Activated CD8-positive, alpha-beta memory T cell treated with anti-CD3 and anti-CD28 coated beads, Interleukin-2, amount 50 U/mL, for 48 hours (primary cell): ENCODE measurements at regions not wholly inside any gene's neighbourhood (a gene's known extent, or its start where the extent isn't known, plus 50 kb on each side); places are given as distances from the start of the nearest gene placed in this dataset.

ENCODE experiments used
- DNase-seq: peaks from one replicate; pipeline ENCODE4 v3.0.0-alpha.2; 2020

DNA sequence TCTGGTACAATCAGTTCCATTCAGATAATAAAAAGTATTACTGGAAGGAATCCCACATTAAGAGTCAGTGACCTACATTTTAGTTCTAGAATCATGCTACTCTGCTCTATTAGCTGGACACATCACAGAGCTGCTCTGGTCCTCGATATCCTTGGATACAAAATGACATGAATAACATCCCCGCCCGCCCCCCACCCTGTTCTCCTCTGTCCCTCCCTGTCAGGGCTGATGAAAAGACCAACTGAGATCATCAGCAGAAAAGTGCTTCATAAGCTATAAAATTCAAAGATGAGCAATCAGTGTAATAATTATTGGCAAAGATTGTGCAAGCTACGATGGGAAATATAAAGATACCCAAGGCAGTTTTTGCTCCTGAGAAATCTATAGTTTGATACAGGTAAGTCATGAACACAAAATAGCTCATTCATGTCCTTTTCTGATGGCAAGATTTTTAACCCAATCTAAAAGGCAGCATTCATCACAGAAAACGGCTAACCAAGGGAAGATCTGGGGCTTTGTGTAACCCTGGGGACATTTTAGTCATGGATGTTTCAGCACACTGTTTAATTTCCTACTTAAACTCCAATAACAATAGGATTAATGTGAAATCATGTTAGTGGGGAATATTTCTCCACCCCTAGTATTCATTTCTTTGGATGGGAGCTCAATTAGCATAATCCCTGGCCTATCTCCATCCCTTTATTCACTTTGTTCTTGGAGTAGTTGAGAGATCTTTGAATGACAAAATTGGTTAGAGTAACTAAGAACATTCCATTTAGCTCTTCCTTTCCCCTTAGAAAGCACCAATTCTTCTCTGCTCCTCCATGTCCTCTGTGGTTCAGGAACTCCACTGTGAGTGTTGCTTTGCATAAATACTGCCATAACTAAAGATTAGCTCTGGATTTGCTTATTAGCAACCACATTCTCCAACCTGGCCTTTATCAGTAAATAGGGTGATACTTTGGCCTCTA lies 459.4 kb upstream of the GRIA1 start:
- no peak for DNase-seq

DNA sequence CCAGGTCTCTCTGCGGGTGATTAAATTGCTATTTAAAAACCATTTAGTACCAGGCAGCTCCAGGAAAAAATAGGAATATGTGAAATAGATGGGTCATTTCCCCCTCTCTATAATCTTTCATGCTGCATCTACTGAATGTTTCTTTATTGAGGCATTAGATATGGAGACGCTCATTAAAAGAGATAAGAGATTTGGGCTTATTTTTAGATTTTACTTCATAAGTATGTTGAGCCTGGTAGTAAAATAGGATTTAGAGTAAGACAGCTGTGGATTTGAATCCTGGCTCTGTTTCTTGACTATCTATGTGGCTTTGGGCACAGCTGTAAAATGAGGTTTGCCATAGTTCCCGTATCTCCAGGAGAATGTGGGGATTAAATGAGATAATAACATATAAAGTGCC lies 451.0 kb upstream of the GRIA1 start:
- no peak for DNase-seq

DNA sequence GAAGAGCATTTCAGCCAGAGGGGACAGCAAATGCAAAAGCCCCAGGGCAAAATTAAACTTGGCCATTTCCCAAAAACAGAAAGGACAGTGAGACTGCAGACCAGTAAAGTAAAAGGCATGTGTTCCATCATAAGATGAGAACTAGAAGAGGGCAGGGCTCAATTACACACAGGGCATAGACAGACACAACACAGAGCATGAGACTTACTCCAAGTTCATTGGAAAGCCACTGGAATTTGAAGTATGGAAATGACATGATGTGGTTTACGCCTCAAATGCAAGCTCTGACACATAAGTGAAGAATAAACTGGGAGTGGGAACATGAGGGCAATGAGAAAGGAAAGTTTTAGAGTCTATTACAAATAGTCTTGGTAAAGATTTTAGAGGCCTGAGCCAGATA lies 446.6 kb upstream of the GRIA1 start:
- DNase-seq, result no peak

DNA sequence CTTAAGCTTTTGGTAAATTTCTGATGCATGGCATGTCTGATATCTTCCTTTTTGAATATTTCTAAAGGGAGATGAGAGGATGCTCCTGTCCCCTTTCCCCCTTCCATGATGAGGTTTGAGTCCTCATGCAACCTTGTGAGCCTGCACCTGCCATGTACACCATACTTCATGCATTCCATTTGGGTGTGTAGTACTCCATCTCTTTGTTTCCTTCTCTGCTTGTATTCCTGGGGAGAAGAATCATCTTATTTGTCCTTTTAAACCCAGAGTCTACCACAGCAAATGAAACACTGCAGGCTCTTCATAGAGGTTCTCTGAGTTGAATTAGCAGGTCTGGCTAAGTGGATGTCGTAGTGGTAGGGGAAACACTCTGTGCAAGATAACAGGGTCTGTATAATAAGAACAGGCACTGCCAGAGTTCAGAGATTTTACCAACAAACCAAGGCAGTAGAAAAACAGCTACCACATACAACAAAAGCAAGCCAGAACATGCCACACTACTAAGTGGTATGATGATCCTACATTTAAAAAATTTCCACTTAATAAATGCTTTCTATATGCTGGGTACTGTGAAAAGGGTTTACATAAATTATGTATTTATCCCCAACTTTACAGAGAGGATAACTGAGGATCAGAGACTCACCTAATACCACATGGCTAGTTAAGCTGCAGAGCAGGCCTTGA lies 439.8 kb upstream of the GRIA1 start:
- no peak for DNase-seq

DNA sequence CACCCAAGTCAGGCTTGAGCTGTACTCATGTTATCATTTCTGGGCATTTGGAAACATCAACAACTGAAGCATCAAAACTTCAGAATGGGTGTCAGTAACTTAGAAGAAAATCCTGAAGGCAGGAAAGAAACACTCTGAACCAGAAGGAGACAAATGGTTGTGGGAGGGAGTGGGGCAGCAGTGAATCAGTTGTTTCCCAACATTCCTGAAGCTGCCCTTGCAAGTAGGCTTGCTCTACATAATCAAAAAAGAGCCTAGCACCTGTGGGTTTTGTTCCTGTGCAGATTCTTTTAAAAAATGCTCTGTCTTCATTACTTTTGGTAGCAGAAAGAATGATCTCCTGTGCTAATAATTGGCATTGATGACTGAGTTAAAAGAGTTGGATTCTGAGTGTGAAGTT lies 424.2 kb upstream of the GRIA1 start:
- no peak for DNase-seq

DNA sequence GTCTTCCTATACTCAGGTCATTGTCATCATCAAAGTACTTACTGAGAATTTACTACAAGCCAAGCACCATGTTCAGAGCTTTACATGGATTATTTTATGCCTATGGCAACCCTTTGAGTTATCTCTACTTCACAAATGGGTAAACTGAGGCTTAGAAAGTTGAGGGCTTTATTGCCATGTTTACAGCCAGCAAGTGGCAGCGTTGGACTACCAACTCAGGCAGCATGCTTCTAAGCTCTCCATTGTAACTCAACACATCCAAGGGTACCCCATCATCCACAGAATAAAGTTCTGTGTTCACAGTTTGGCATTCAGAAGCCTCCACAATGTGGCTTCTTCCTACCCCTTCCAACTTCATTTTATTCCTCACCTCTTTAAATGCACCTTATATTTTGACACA lies 422.6 kb upstream of the GRIA1 start:
- no peak for DNase-seq

DNA sequence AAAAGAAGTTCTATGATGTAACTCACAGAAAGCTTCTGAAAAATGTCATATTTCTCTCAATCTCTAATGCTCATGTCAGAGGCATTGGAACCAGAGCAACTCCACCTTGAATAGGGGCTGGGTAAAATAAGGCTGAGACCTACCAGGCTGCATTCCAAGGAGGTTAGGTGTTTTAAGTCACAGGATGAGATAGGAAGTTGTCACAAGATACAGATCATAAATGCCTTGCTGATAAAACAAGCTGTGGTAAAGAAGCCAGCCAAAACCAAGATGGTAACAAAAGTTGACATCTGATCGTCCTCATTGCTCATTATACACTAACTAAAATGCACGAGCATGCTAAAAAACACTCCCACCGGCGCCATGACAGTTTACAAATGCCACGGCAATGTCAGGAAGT lies 411.1 kb upstream of the GRIA1 start:
- no peak for DNase-seq

DNA sequence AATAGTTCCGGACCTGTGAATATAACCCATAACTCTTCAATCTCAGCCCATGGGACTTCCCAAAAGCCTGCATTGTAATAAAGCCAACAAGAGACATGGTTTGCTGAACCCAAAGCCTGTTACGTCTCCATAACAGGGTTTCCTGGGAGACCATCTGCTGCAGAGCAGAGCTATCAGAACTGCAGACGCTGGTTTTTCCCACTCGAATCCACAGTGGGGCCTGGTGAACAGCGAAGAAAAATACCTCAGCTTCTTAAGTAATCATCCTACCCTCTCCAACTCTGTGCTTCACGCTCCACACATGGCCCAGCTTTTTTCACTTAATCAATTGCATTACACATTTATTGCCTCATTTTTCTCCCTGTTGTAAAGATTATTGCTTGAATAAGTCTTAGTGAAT lies 409.5 kb upstream of the GRIA1 start:
- no peak for DNase-seq

DNA sequence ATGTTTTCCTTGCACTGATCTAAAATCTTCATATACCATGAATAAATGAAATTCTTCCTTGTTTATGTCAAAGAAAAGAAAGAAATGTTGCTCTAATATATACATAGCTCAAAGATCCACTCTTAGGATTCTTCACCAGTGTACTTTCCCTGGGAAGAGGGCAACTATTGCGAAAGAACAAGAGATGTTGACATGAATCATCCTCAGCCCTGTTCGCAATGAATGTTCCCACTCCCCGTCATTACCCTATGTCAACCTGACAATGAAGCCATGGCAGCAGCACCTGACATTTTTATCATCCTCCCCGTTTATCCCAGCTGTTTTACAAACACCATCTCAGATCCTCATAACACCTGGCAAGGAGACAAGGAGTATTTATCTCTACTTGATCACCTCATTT lies 409.1 kb upstream of the GRIA1 start:
- no peak for DNase-seq

DNA sequence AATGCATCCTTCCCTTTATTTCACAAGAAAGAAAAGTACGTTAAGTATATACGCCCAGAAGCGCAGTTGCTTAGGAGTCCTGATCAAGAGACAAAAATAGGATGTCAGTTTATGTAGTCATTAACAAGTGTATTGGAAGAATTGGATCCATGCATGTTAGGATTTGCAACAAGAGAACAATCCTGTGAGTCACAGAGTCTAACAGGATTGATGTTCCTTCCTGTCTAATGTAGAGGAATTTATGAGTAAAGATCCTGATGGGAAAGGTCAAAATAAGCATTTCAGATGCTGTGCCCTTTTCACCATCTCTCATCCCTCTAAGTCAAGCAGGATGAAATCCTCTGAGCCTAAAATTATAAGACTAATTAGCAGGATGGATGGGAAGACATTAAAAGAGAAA lies 406.0 kb upstream of the GRIA1 start:
- no peak for DNase-seq

DNA sequence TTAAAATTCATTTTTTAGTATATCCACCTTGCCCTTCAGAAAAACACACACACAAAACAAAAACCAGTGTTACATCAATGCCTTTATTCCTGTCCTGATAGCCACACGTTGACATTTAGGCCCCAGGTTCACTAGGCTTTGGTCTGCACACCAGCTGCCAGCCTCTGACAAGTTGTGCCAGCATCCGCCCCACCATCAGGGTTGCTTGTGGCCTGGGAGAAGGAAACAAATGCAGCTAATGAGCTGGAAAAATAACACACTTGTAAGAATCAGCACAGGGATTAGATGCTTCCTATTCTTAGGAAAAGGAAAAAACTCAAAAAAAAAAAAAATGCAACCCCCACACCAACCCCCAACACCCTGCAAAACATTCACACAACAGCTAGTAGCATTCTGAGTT lies 404.0 kb upstream of the GRIA1 start:
- no peak for DNase-seq

DNA sequence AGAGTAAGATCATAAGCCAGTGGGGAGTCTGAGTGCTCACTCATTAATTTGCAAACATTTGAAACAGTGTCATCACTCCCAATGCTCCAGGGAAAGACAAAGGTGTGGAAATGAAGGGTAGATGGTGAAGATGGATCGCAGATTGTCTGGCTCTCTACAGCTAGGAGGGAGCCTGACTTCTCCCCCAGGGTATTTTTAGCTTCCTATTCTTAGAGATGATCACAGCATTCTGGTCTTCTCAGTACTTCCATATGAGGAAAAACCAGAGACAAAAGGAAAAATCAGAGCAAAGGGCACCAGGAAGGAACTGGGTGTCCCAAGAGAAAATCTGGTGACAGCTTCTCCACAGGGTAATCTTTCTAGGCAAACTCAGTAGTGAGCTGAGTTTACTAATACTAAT lies 401.9 kb upstream of the GRIA1 start:
- DNase-seq, result no peak

DNA sequence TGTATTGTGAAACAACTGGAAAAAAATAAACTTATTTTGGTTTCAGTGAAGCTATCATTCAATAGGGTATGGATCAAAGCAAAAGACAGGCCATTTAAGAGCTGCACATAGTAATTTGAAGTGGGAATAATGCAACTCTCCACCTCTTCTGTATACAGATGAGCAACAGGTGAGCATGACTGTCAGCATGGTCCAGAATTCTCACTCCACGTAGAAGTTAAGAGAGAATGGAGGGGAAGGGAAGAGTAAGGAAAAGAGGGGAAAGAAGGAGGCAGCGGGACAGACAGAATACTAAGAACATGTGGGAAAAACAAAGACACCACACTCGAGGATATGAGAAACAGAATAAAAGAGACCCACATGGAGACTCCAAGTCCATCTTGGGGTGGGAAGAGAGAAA lies 396.1 kb upstream of the GRIA1 start:
- no peak for DNase-seq

DNA sequence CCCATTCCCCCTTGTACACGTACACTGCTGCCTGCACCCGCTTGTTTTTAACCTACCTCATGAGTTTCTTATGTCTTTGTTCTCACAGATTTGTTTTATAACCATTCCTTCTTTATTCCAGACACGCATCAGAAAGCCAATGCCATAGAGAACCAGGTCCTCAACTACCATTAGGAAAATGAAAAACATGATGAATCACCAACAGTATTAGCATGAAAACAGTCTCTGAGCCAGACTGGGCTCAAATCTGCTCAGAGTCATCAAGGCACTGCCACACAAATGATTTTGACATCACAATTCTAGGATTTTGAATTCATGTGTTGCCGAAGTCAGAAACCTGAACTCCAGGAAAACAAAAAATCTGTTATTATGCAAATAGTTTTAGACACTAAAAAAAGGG lies 394.1 kb upstream of the GRIA1 start:
- DNase-seq, result no peak

DNA sequence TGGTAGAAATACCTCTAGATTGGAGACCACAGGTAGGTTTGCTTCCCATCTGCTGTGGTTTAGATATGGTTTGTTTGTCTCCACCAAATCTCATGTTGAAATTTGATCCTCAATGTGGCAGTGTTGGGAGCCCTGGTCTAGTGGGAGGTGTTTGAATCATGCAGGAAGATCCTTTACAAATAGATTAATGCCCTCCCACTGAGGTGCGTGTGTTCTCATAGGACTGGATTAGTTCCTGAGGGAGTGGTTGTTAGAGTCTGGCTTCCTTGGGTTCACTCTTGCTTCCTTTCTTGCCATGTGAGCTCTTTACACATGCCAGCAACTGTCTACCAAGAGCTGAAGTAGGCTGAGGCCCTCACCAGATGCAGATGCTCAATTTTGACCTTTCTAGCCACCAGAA lies 391.1 kb upstream of the GRIA1 start:
- no peak for DNase-seq

DNA sequence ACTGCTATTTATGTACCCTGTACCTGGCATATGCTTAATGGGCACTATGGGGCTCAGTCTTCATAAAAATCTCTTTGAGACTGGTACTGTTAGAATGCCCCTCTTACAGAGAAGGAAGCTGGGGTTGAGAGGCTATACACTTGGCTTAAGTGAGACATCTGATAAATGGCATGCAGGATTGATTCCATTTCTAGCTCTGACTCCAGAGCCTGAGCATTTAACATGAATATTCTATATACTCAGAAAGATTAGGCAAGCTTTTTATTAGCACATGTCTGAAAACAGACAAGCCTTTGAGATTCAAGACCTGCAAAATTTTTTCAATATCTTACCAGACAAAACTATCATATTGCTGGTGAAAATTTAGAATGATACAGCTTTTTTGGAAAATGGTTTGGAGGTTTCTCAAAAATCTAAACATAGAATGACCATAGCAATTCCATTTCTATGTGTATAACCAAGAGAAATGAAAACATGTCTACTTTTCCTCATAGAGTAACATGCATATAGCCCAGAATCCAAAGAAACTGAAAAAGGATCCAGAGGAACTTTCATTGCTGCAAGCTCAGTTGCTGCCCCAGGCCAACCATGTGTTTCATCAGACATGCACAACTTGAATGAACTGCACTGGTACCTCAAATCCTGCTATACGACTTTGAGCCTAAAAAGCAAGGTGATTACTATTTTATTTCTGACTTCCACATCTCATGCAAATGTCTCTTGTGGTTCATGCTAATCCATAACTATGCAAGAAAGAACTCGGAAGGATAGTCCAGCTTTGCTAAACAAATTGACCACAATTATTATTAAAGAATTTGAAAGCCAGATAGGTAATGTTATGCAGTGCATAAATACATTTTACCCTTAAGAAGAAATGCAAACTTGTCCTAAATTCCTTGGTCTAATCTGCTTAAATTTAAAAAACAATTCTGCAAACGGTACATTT lies 389.0 kb upstream of the GRIA1 start:
- no peak for DNase-seq

DNA sequence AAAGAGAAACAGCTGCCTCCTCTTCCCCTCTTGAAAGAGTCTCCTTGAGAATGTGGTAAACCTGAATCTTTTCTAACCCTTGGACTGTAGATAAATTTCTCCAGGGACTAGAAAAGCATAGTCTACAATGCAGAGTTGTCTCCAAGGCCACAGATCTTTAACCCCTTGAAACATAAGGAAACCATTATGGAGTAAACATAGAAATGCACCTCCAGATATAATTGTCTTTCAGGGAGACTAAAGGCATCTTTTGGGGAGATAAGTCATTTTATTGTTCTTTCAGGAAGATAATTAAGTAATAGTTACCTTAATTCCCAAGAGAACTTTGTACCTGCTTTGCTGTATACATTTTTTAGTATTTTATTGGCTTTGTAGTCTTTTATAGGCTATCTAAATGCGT lies 373.6 kb upstream of the GRIA1 start:
- no peak for DNase-seq

DNA sequence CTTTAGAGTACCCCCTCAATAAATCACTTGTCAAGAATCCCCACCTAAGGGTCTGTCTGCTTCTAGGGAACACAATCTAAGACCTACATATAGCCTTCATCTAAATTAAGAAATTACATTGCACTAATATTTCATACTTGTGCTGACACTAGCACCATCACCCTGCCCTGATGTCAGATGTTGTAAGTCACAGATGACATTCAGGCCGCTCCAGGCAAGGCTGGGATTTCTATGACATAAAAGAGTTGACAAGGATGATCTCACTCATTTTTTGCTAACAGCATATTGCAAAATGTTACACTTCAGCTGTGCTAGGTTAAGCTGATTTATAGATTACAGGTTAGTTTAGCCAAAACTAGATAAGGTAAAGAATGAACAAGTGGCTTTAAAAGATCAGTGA lies 372.5 kb upstream of the GRIA1 start:
- DNase-seq, result no peak

DNA sequence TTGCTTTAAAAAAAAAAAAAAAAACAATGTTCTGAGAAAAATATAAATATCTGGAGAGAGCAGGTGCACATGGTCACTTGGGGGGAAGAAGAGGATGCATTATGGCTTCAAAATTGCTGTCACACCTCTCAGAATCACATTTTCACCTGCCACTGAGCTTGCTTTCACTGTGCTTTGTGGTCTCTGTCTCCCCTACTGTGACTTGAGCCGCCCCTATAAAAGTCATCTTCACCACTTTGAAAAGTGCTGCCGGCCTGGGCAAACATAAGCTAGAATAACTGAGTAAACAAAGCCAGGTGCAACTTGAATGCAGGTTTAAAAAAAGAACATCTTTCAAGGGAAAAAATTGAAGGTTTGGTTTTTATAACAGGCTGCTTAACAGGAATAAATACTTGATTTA lies 368.1 kb upstream of the GRIA1 start:
- DNase-seq, result no peak

DNA sequence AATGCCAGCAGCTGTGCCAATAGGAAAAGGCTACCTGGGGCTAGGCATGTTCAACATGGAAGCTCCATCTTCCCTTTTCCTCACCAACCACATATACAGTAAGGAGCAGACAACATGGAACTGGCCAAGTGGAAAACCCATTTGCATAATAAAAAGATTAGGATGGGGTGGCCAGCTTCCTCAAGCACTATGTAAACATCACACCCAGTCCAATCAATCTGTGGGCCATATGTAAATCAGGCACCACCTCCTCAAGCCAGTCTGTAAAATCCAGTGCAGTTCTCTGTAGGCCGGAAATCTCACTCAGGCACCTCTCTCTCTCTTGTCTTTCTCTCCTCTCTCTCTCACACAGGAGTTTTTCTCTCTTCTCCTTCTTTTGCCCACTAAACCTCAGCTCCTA lies 360.2 kb upstream of the GRIA1 start:
- no peak for DNase-seq

DNA sequence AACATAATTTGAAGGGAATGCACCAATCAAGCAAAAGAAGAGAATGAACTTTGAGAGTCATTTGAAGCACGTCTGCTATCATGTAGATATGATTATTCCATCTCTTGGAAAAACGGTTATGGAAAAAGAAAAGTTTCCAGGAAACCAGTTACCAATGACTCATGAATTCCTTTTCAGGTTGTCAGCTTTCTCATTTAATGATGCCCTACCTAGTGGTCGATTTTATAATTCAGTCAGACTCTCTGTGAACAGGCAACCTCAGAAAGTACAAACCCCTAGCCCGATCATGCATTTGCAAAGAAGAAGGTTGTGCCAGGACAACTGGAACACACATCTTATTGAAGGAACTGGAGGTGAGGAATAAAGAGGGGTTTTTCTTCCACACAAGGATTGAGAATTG lies 355.1 kb upstream of the GRIA1 start:
- DNase-seq, result no peak

DNA sequence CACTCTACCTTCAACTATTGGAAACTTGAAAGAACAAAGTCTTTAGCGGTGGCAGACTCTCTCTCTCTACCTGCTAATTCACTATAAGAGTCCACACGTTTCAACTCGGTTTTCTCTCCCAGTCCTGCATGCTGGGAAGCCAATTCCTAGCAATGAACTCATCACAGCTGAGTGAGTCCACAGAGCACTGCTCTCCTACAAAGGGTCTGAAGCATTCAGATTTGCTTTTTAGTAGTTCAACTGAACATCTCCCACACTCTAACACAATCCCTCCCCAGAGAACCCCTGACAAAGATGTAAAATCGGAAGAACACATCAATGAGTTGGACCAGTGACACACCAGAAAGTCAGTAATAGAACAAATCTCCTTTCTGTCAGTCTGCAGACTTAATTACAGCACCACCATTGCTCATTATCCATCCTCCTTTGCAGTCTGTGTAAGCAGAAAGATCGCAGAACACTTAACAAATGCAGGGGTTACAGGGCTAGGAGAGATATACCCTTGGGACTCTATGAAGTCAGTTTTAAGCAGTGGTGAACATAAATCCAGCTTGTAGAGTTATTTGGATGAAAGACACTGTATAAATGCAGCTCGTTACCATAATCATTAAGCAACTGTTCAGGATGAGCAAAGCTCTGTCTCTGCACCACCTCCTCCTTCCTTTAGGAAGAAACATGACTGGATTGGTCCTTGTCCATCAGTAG lies 353.4 kb upstream of the GRIA1 start:
- DNase-seq, result no peak
